ENCODE measurements at regions not wholly inside any gene's neighbourhood (a gene's known extent, or its start where the extent isn't known, plus 50 kb on each side); places are given as distances from the start of the nearest gene placed in this dataset.
A peak's percentile ranks its signal among the peaks of the same experiment; 100 is the strongest.

DNA sequence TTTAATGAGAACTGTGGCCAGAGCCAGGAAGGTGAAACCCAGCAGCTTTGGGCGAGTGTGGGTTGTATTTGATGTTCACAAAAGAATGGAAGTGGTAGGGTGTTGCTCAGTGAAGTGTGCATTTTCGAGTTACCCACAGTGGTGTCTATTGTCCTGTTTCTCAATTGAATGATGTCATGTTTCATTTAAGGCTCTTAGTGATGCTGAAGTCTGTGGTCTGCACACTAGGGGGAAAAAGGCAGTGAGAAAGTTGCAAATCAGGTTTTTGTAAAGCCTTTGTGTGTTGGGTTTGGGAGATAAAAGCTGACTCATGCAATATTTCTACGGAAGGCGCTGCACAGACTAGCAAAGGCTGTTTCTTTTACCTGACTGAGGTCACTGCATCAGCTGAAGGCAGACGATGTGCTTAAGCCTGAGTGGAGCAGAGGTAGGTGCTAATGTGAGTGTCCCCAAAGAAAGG is 121.1 kb downstream of the PLEKHG1 start:
- intact Hi-C loops (cut with micrococcal nuclease; ENCODE audit: unreplicated experiment), result loop anchor here (1.0 to 5.0 kb wide), 2 partner anchors 53 to 91 kb away; no protein-coding TSS in a partner anchor
- Histone ChIP-seq H3K4me3 (no peak overlapping the region), H3K9me3 (ENCODE audit: insufficient read depth, low read depth) (no peaks in the 10 kb centered on the region), H3K27me3 (ENCODE audit: insufficient read depth, low read depth) (no peaks in the 10 kb centered on the region), H3F3A (ENCODE audit: insufficient read depth, low read depth) (peaks cover 45% of the 10 kb centered on the region), H3K79me2 (ENCODE audit: low read depth) (no peaks in the 10 kb centered on the region), H3K4me2 (peak overlapping the region; percentile 54), H3K9me2 (ENCODE audit: insufficient read depth) (no peaks in the 10 kb centered on the region), H4K20me1 (ENCODE audit: insufficient read depth) (no peaks in the 10 kb centered on the region), H3K4me1 (replicated peaks; ENCODE audit: insufficient read depth) (peaks cover 73% of the 10 kb centered on the region), H2AFZ (no peak overlapping the region), H3K27ac (peak overlapping the region; percentile 89), H3K36me3 (ENCODE audit: low read depth) (no peaks in the 10 kb centered on the region)
- TF ChIP-seq, protein P1, sequence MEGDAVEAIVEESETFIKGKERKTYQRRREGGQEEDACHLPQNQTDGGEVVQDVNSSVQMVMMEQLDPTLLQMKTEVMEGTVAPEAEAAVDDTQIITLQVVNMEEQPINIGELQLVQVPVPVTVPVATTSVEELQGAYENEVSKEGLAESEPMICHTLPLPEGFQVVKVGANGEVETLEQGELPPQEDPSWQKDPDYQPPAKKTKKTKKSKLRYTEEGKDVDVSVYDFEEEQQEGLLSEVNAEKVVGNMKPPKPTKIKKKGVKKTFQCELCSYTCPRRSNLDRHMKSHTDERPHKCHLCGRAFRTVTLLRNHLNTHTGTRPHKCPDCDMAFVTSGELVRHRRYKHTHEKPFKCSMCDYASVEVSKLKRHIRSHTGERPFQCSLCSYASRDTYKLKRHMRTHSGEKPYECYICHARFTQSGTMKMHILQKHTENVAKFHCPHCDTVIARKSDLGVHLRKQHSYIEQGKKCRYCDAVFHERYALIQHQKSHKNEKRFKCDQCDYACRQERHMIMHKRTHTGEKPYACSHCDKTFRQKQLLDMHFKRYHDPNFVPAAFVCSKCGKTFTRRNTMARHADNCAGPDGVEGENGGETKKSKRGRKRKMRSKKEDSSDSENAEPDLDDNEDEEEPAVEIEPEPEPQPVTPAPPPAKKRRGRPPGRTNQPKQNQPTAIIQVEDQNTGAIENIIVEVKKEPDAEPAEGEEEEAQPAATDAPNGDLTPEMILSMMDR (conservative IDR thresholded peaks at IDR 0.05), result no peak; the same call in 1 of the 2 replicates
- no peak for TF ChIP-seq EZH2 (IDR thresholded peaks at IDR 0.05; ENCODE audit: low read depth)
- peak; percentile 45 to 97 for DNase-seq
- BruUV-seq (replicated peaks), result no TSS peak
- ChIA-PET CTCF (no interaction called here), POLR2A (ENCODE audit: unreplicated experiment) (no interaction called here)

DNA sequence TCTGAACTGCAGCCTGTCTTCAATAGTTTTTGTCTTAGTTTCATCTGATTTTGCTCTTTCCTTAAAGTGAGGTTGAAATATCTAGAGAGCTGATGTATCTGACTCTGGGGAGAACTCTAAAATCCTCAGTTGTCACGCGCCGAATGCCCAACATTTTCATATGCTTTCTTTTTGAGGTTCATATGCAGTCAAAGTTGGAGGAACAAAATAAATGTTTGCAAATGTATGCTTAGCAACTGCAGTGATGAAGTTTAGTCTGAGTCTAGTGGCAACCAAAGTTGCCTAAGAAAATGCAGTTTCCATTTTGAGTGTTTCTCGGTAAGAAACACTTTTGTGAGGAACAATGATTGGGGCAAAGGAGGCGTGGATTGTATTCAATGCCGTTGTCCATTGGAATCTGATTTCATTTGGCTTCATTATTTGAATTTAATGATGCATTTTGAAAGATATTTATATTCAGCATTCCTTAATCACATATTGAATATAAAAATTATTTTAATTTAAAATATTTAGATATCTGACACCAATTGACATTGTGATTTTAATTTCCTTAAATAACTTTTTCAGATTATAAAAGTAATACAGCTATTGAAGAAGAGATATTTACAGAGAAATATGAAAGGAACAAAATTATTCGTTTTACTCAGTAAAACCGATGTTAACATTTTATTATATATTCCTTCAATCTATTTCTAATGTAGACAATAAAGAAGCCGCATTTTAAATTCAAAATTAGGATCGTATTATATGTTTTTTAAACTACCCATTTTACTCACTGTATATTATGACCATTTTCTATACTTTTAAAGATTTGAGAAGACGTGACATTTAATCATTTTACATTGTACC is 122.0 kb downstream of the PLEKHG1 start:
- peak overlapping the region; percentile 54 for H3K4me2 ChIP-seq
- no TSS peak for BruUV-seq (replicated peaks)
- H2AFZ ChIP-seq, result no peak overlapping the region
- peak overlapping the region; percentile 89 for H3K27ac ChIP-seq
- intact Hi-C loops (cut with micrococcal nuclease; ENCODE audit: unreplicated experiment), result loop anchor here (5.0 kb wide), 1 partner anchor 91 kb away; no protein-coding TSS in a partner anchor
- H3K79me2 ChIP-seq (ENCODE audit: low read depth), result no peaks in the 10 kb centered on the region
- no peaks in the 10 kb centered on the region for H3K36me3 ChIP-seq (ENCODE audit: low read depth)
- POLR2A ChIA-PET (ENCODE audit: unreplicated experiment), result no interaction called here
- no peaks in the 10 kb centered on the region for H3K9me2 ChIP-seq (ENCODE audit: insufficient read depth)
- H3F3A ChIP-seq (ENCODE audit: insufficient read depth, low read depth), result peaks cover 43% of the 10 kb centered on the region
- CTCF ChIA-PET, result no interaction called here
- no peaks in the 10 kb centered on the region for H3K9me3 ChIP-seq (ENCODE audit: insufficient read depth, low read depth)
- no peaks in the 10 kb centered on the region for H4K20me1 ChIP-seq (ENCODE audit: insufficient read depth)
- H3K4me1 ChIP-seq (replicated peaks; ENCODE audit: insufficient read depth), result peaks cover 69% of the 10 kb centered on the region
- H3K4me3 ChIP-seq, result no peak overlapping the region
- no peak for TF ChIP-seq EZH2 (IDR thresholded peaks at IDR 0.05; ENCODE audit: low read depth)
- TF ChIP-seq, protein P1 (conservative IDR thresholded peaks at IDR 0.05), result no peak
- DNase-seq, result no peak
- no peaks in the 10 kb centered on the region for H3K27me3 ChIP-seq (ENCODE audit: insufficient read depth, low read depth)

DNA sequence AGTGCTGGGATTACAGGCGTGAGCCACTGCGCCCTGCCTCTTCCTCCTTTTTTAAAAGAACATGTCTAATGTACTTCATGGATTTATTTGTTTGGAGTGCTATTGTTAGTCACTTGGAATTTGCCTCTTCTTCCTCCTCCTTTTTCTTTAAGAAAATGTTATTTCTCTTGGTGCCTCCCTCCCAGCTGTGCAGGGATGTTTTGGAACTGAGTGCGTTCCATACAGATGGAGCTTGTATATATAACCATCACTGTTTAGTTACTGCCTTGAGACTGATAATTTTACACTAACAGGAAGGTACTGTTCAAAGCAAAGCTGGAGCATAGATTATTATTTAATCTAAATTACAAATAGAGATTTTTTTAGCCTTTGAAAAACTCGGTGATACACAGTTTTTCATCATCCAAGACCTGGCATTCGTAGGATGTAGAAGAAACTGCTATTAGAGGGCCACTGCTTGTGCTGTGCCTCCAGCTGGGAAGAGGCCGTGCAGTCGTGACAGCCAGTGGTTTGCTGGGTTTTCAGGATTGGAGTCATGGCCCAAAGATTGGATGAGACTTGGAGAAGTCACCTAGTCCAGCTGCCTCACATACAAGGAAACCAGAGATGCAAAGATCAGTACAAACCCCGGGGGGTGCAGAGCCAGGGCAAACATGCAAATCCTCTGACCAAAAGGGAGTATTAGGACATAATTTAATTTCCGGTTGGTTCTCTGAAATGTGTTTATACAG is 123.1 kb downstream of the PLEKHG1 start:
- Histone ChIP-seq H3K27ac (no peak overlapping the region), H3F3A (ENCODE audit: insufficient read depth, low read depth) (peaks cover 37% of the 10 kb centered on the region), H3K4me2 (no peak overlapping the region), H3K9me3 (ENCODE audit: insufficient read depth, low read depth) (no peaks in the 10 kb centered on the region), H3K79me2 (ENCODE audit: low read depth) (no peaks in the 10 kb centered on the region), H3K9me2 (ENCODE audit: insufficient read depth) (no peaks in the 10 kb centered on the region), H4K20me1 (ENCODE audit: insufficient read depth) (no peaks in the 10 kb centered on the region), H3K4me3 (no peak overlapping the region), H3K27me3 (ENCODE audit: insufficient read depth, low read depth) (no peaks in the 10 kb centered on the region), H3K36me3 (ENCODE audit: low read depth) (no peaks in the 10 kb centered on the region), H3K4me1 (replicated peaks; ENCODE audit: insufficient read depth) (peaks cover 57% of the 10 kb centered on the region), H2AFZ (no peak overlapping the region)
- intact Hi-C loops (cut with micrococcal nuclease; ENCODE audit: unreplicated experiment), result loop anchor here (5.0 kb wide), 1 partner anchor 90 kb away; no protein-coding TSS in a partner anchor
- ChIA-PET CTCF (no interaction called here), POLR2A (ENCODE audit: unreplicated experiment) (no interaction called here)
- no peak for TF ChIP-seq EZH2 (IDR thresholded peaks at IDR 0.05; ENCODE audit: low read depth)
- TF ChIP-seq, protein P1 (conservative IDR thresholded peaks at IDR 0.05), result no peak
- BruUV-seq (replicated peaks), result no TSS peak
- DNase-seq, result no peak

All from PC-9 (cell line).